ENCODE measurements at regions not wholly inside any gene's neighbourhood (a gene's known extent, or its start where the extent isn't known, plus 50 kb on each side); places are given as distances from the start of the nearest gene placed in this dataset.

GRCh38 chr16:88325087-88325750, 57.5 kb upstream of the ZNF469 start:
- no peak for TF ChIP-seq CTBP1 (IDR thresholded peaks at IDR 0.05; ENCODE audit: borderline replicate concordance)
- TF ChIP-seq SUZ12 (IDR thresholded peaks at IDR 0.05), result no peak
- no peak for TF ChIP-seq FOXA1 (IDR thresholded peaks at IDR 0.05)
- TF ChIP-seq LEF1 (IDR thresholded peaks at IDR 0.05; ENCODE audit: borderline replicate concordance), result no peak
- TF ChIP-seq ZNF384 (IDR thresholded peaks at IDR 0.05), result no peak
- no peak for TF ChIP-seq PKNOX1 (IDR thresholded peaks at IDR 0.05)
- TF ChIP-seq L3MBTL2 (conservative IDR thresholded peaks at IDR 0.05), result no peak
- no peak for TF ChIP-seq FOXK2 (IDR thresholded peaks at IDR 0.05)
- TF ChIP-seq TARDBP (IDR thresholded peaks at IDR 0.05), result no peak
- no peak for TF ChIP-seq SP1 (IDR thresholded peaks at IDR 0.05)
- TF ChIP-seq ARNT (IDR thresholded peaks at IDR 0.05), result no peak
- TF ChIP-seq FOXM1 (IDR thresholded peaks at IDR 0.05; ENCODE audit: borderline replicate concordance), result no peak
- no peak for TF ChIP-seq HDGF (IDR thresholded peaks at IDR 0.05; ENCODE audit: borderline replicate concordance)
- no peak for TF ChIP-seq ELF4 (IDR thresholded peaks at IDR 0.05)
- TF ChIP-seq NFRKB (IDR thresholded peaks at IDR 0.05), result no peak
- TF ChIP-seq BHLHE40 (IDR thresholded peaks at IDR 0.05; ENCODE audit: borderline replicate concordance), result no peak
- POLR2A ChIA-PET, result no interaction called here
- no peak for DNase-seq (ENCODE audit: extremely low spot score)
- CTCF ChIA-PET, result no interaction called here

GRCh38 chr16:88325976-88326375, 56.8 kb upstream of the ZNF469 start:
- CTCF ChIA-PET, result no interaction called here
- no peak for DNase-seq (ENCODE audit: extremely low spot score)
- no peak for TF ChIP-seq SUZ12 (IDR thresholded peaks at IDR 0.05)
- TF ChIP-seq FOXK2 (IDR thresholded peaks at IDR 0.05), result no peak
- no peak for TF ChIP-seq TARDBP (IDR thresholded peaks at IDR 0.05)
- TF ChIP-seq BHLHE40 (IDR thresholded peaks at IDR 0.05; ENCODE audit: borderline replicate concordance), result no peak
- POLR2A ChIA-PET, result no interaction called here

GRCh38 chr16:88326611-88327485, 55.9 kb upstream of the ZNF469 start:
- ChIA-PET CTCF (no interaction called here), POLR2A (no interaction called here)
- no peak for TF ChIP-seq LEF1 (IDR thresholded peaks at IDR 0.05; ENCODE audit: borderline replicate concordance)
- TF ChIP-seq SP1 (IDR thresholded peaks at IDR 0.05), result no peak
- TF ChIP-seq L3MBTL2 (conservative IDR thresholded peaks at IDR 0.05), result no peak
- TF ChIP-seq ELF4 (IDR thresholded peaks at IDR 0.05), result no peak
- TF ChIP-seq FOXM1 (IDR thresholded peaks at IDR 0.05; ENCODE audit: borderline replicate concordance), result no peak
- TF ChIP-seq FOXK2 (IDR thresholded peaks at IDR 0.05), result no peak
- TF ChIP-seq HDGF (IDR thresholded peaks at IDR 0.05; ENCODE audit: borderline replicate concordance), result no peak
- no peak for TF ChIP-seq ARNT (IDR thresholded peaks at IDR 0.05)
- no peak for TF ChIP-seq NFRKB (IDR thresholded peaks at IDR 0.05)
- TF ChIP-seq BHLHE40 (IDR thresholded peaks at IDR 0.05; ENCODE audit: borderline replicate concordance), result no peak
- no peak for TF ChIP-seq ZNF384 (IDR thresholded peaks at IDR 0.05)
- DNase-seq (ENCODE audit: extremely low spot score), result no peak

GRCh38 chr16:88327561-88328312, 55.0 kb upstream of the ZNF469 start:
- no peak for TF ChIP-seq ZNF384 (IDR thresholded peaks at IDR 0.05)
- no peak for TF ChIP-seq ARNT (IDR thresholded peaks at IDR 0.05)
- TF ChIP-seq ELF4 (IDR thresholded peaks at IDR 0.05), result no peak
- no peak for TF ChIP-seq SUZ12 (IDR thresholded peaks at IDR 0.05)
- no peak for TF ChIP-seq NFRKB (IDR thresholded peaks at IDR 0.05)
- TF ChIP-seq LEF1 (IDR thresholded peaks at IDR 0.05; ENCODE audit: borderline replicate concordance), result no peak
- TF ChIP-seq HDGF (IDR thresholded peaks at IDR 0.05; ENCODE audit: borderline replicate concordance), result no peak
- no peak for TF ChIP-seq FOXM1 (IDR thresholded peaks at IDR 0.05; ENCODE audit: borderline replicate concordance)
- no peak for TF ChIP-seq PKNOX1 (IDR thresholded peaks at IDR 0.05)
- no peak for TF ChIP-seq L3MBTL2 (conservative IDR thresholded peaks at IDR 0.05)
- TF ChIP-seq SP1 (IDR thresholded peaks at IDR 0.05), result no peak
- no peak for TF ChIP-seq BHLHE40 (IDR thresholded peaks at IDR 0.05; ENCODE audit: borderline replicate concordance)
- no peak for TF ChIP-seq FOXA1 (IDR thresholded peaks at IDR 0.05)
- no peak for TF ChIP-seq CTBP1 (IDR thresholded peaks at IDR 0.05; ENCODE audit: borderline replicate concordance)
- TF ChIP-seq TARDBP (IDR thresholded peaks at IDR 0.05), result no peak
- TF ChIP-seq FOXK2 (IDR thresholded peaks at IDR 0.05), result no peak
- ChIA-PET POLR2A (no interaction called here), CTCF (no interaction called here)
- no peak for DNase-seq (ENCODE audit: extremely low spot score)

- DNase-seq (ENCODE audit: extremely low spot score), result no peak
- TF ChIP-seq BHLHE40 (IDR thresholded peaks at IDR 0.05; ENCODE audit: borderline replicate concordance) (no peak), ELF4 (IDR thresholded peaks at IDR 0.05) (no peak), SP1 (IDR thresholded peaks at IDR 0.05) (no peak), NFRKB (IDR thresholded peaks at IDR 0.05) (no peak), LEF1 (IDR thresholded peaks at IDR 0.05; ENCODE audit: borderline replicate concordance) (no peak), ZNF384 (IDR thresholded peaks at IDR 0.05) (no peak), ARNT (IDR thresholded peaks at IDR 0.05) (no peak), FOXK2 (IDR thresholded peaks at IDR 0.05) (no peak), L3MBTL2 (conservative IDR thresholded peaks at IDR 0.05) (no peak), TARDBP (IDR thresholded peaks at IDR 0.05) (no peak), FOXM1 (IDR thresholded peaks at IDR 0.05; ENCODE audit: borderline replicate concordance) (no peak), PKNOX1 (IDR thresholded peaks at IDR 0.05) (no peak), FOXA1 (IDR thresholded peaks at IDR 0.05) (no peak), HDGF (IDR thresholded peaks at IDR 0.05; ENCODE audit: borderline replicate concordance) (no peak), SUZ12 (IDR thresholded peaks at IDR 0.05) (no peak), CTBP1 (IDR thresholded peaks at IDR 0.05; ENCODE audit: borderline replicate concordance) (no peak)
- ChIA-PET CTCF (no interaction called here), POLR2A (no interaction called here)
Measured at GRCh38 chr16:88328313-88328980, 54.3 kb upstream of the ZNF469 start.
